KG1 (cell line): ENCODE measurements at regions not wholly inside any gene's neighbourhood (a gene's known extent, or its start where the extent isn't known, plus 50 kb on each side); places are given as distances from the start of the nearest gene placed in this dataset.

ENCODE experiments used
- DNase-seq: peaks from one replicate; lab custom pipeline; 2025; lab: John Stamatoyannopoulos, UW

- DNase-seq: no peak
These were observed 752.8 kb upstream of the ADAMTS16 start for GRCh38 chr5:4387290-4387689.

- DNase-seq: no peak
These were observed 744.4 kb upstream of the ADAMTS16 start for GRCh38 chr5:4395752-4396151.

DNA sequence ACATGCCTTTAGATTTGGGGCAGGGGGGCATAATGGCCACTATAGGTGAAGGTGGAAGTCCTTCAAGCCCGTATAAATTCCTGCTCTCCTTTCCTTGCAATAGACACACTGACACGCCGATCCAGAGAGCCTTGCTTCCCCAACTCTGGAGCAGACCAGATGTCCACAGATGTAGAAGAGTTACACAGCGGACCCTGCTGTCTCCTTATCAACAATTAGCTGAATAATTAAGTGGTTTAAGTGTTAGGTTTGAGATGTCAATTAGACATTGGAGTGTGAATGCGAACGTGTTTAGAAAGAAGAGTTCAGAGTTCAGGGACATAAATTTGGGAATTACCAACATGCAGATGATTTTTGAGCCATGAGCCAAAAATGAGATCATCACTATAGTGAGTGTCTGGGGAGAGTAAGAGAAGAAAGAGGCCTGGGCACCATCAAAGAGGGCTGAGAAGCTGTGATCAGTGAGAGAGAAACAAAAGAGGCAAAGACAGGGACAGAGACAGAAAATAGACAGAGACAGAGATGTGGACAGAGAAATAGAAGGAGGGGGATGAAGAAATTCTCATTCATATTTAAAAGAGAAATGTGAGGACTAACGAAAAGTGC is 734.4 kb upstream of the ADAMTS16 start:
- no peak for DNase-seq

DNA sequence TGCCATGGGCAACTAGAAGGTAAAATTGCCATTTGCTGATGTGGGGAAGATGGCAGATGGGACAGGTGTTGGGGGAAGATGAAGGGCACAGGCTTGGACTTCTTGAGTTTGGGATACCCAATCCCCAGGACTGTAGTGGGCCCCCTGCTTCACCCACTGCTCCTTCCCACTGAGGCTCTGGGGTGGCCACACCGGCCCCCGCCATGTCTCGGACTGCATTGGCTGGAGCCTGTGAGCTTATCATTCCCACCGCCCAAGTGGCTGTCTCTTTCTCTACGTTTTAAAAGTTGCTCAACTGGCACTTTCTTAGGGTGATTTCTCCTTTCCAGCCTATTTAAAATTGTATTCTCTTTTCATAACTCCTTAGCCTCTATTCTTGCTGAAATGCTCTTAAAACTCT is 730.0 kb upstream of the ADAMTS16 start:
- DNase-seq: no peak

DNA sequence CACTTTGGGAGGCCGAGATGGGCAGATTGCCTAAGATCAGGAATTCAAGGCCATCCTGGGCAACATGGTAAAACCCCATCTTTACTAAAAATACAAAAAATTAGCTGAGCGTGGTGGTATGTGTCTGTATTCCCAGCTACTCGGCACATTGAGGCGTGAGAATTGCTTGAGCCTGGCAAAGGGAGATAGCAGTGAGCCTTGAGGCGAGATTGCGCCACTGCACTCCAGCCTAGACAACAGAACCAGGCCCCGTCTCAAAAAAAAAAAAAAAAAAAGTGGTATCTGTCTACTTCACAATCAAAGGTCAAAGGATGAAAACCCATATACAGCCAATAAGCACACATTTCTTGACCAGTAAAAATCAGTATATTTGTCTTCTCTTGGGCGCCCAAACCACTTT is 728.5 kb upstream of the ADAMTS16 start:
- no peak for DNase-seq

DNA sequence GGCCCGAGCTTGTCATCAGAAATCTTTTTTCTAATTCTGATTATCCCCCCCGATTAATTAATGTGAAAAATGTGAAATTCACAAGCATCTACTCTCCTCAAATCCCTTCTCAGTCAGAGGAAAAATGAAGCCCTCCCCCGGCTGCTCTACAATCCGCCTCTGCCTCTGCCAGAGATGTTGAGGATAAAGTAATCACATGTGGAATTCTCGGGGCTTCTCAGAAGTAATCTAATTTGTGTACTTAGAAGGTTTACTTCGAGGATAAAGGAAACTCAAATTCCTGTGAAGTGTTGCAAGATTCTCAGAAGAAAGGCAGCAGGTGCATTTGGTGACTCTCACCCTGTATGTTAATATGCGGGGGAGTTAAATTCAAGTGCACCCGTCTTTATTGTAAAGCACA is 726.1 kb upstream of the ADAMTS16 start:
- DNase-seq: no peak

GRCh38 chr5:4418084-4418483 is 722.0 kb upstream of the ADAMTS16 start:
- no peak for DNase-seq

DNA sequence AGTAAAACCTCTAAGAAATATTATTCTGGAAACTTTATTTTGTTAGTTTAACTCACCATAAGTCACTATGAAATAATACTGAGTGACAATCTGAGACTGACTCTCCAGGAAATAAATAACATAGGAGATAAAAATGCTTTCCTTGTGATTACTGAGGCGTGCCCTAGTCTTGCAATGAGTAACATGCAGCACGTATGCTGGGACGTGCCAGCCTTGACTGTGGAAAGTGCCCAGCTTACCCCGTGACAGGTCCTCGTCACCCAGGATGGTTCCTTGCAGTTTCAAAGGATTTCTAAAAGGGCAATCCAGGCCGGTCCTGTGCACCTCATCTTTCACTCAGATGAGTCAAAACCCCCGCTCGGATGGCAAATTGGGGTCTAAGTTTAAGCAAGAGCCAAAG is 720.8 kb upstream of the ADAMTS16 start:
- DNase-seq: no peak

DNA sequence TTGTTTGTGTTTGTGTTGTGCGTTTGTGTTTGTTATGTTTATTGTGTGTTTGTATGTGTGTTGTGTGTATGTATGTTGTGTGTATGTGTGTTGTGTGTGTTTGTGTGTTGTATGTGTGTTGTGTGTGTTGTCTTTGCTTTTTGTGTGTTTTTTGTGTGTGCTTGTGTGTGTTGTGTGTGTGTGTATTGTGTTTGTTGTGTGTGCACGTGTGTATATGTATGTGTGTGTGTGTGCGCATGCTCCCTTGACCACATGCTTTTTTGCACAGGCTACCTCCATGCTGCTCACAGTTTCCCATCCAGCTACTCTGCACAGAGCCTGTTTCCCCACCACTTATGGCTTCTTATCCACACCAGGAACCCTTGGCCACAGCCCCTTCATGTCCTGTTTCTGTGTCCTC is 720.0 kb upstream of the ADAMTS16 start:
- DNase-seq: no peak

- no peak for DNase-seq
These were observed 719.4 kb upstream of the ADAMTS16 start for GRCh38 chr5:4420681-4421080.

DNA sequence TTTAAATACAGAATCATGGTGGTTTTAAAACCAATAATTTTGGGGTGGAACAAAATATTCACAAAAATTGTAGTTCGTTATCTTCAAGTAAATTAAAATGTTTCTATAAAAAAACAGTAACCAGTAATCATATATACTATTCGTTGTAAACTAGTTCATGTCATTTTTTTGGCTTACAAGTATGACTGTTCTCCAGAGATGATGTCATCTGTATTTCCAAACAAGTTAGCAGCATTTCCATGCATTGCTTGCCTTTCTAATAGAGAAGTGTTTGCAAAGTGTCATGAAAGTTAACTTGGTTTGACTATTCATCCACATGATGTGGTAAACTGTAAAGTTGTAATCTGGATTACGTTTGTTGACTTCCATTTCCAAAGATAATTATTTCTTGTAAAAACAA is 717.9 kb upstream of the ADAMTS16 start:
- DNase-seq: no peak

DNA sequence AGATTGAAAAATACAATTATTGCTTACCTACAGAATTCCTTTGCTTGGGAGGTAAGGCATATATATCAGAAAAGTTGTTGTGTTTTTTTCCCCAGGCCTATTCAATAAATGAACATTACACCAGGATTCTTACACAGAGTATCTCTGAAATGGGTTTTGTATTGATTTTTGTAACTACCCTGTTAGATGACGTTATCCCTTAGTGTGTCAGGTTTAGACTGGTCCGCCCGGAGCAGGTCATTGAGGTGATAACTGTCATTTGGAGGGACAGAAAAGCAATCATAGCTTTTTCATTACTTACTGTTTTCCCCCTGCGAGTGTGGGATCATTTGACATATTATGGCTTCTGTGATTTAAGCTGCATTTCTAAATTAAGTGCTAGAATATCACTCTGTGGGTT is 715.2 kb upstream of the ADAMTS16 start:
- DNase-seq: no peak

DNA sequence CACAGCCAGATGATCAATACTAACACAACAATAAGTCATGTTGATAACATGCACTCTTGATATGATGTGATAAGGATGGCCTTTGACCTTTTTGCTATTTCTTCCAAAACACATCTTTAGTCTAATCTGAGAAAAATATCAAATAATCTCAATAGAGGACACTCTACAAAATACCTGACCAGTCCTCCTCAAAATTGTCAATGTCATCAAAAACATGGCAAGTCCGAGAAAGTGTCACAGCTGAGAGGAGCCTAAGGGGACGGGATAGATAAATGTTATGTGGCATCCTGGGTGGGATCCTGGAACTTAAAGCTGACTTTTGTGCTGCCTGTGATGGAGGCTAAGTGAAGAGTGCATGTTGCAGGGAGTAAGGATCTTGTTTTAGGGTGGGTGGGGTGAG is 699.6 kb upstream of the ADAMTS16 start:
- DNase-seq: no peak

DNA sequence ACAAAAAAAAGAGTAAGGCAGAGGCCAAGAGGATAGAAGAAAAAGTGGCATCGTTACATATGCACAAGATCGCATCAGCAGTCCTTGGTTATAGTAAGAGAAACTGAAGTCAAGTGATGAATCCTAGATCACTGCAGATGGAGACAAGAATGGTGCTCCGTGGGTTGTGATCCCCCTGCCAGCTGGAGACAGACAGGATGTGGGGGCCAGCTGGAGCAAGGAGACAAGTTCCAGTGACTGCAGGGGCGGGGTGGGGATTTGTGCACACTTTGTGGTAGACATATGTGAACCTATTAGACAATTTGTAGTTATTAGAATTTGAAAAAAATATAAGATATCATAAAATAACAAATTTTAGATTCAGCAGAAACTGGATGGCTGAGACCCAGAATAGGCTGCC is 697.9 kb upstream of the ADAMTS16 start:
- DNase-seq: no peak

DNA sequence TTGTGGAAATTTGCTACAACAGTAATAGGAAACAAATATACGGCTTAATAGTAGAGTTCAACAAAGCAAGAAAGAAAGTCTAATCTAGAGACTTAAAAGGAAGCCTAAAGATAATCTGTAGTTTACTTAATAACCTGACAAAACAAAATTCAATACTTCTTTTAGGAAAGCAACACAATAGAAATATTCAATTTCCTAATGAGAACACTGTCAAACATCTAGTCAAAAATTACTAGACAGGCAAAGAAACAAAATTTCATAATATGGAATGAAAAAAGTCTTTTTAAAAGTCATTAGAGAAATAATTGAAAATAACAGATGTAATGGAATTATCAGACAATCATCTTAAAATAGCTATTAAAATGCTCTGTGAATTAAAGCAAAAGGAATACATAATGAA is 692.5 kb upstream of the ADAMTS16 start:
- no peak for DNase-seq

DNA sequence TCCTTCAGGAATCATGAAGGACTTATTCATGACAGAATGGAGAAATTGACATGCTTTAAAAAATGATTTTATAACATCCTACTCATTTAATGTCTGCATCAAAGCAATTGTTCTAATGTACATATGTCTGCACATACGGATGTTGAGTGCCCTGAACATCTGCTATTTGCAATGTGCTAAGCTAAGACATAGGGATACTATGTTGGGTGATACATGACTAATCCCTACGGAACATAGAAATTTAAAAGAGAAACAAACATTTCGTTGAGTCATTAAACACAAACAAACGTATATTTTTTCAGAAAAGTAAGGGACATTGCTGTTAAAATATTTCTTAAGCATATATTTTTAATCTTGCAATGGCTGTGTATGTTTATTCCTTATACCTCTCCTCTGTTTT is 686.5 kb upstream of the ADAMTS16 start:
- DNase-seq: no peak

- DNase-seq: no peak
These were observed 660.7 kb upstream of the ADAMTS16 start for GRCh38 chr5:4479426-4479825.

- no peak for DNase-seq
These were observed 659.4 kb upstream of the ADAMTS16 start for GRCh38 chr5:4480528-4481349.

- no peak for DNase-seq
These were observed 652.5 kb upstream of the ADAMTS16 start for GRCh38 chr5:4487581-4487980.

GRCh38 chr5:4511996-4512656 is 628.0 kb upstream of the ADAMTS16 start:
- DNase-seq: no peak

- no peak for DNase-seq
These were observed 626.7 kb upstream of the ADAMTS16 start for GRCh38 chr5:4513381-4513780.

- DNase-seq: no peak
These were observed 626.0 kb upstream of the ADAMTS16 start for GRCh38 chr5:4514067-4514648.
